GM21528 (cell line): ENCODE measurements at regions not wholly inside any gene's neighbourhood (a gene's known extent, or its start where the extent isn't known, plus 50 kb on each side); places are given as distances from the start of the nearest gene placed in this dataset.

Experiments
- ATAC-seq: cut with Tn5 transposase; IDR thresholded peaks from one replicate; pipeline ENCODE4 v1.9.1; 2021; ENCODE audit warnings: mild to moderate bottlenecking, moderate library complexity; ENCODE audit not compliant: unreplicated experiment, low FRiP score

DNA sequence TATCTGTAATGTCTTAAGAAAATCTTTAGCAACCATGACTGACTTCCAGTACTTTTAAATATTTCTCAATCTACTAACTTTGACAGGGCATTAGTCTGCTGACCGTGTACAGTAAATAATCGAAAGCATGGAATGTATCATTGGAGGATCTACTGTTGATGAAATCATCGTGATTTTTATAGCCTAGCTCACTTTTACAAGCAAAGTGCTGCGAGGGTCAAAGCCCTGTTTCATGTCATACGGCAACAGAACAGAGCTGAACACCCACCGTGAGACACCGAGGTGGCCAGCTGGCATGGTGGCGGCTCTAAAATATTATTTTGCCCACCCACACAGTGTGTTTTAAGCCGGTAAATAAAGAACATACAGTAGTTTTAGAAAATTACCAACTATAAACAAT is 679.3 kb downstream of the FAT4 start:
- no peak for ATAC-seq

GRCh38 chr4:125994430-125994829 is 679.7 kb downstream of the FAT4 start:
- ATAC-seq: no peak

DNA sequence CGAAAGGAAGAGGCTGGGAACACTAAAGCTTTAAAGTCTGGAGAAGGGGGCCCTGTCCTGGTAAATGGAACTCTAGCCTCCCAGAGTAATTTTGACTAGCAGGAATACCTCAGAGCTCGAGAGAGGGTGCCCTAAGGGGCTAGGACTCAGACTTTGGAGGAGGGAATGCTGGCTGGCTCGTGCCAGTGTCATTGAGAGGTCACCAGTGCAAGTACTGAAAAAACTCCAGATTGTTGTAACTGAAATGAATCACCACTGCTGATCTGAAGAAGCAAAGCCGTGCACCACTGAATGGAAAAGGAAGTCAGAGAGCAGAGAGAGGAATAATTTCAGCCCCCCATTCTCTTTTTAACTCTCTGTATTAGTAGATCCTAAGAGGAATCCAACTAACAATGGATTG is 690.2 kb downstream of the FAT4 start:
- no peak for ATAC-seq

DNA sequence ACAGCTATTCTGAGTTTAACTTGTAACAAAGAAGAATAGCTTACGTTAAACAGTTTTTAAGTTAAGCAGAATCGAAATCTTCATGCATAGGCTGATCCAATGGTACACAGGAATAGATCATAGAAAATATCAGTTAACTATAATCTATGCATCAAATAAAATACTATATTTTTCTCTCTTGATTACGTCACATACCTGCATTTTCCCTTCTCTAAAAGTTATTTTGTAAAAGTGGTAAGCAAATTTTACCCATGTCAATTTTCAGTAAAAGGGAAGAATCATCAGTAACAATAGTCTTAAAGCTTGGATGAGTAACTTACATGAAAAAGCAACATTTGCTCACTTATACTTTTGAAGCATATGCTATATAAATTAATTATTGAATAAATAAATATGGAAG is 692.4 kb downstream of the FAT4 start:
- ATAC-seq: no peak

GRCh38 chr4:126012691-126013290 is 698.0 kb downstream of the FAT4 start:
- no peak for ATAC-seq

DNA sequence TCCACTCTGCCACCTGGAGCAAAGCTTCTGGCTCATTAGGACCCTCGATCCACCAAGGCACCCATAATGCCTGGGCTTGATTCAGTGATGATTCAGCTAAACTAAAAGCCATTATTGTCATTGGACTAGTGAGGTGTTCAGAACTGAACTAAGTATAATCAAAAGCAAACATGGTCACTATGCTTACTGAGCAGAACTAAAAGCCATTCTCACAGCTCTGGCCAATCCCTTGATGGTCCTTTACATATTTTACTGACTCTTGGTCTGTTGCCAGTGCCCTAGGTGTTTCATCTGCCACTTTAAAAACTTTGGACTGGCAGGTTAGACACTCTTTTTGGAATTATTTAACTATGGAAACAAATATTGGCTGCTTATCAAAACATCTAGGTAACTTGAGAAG is 703.5 kb downstream of the FAT4 start:
- no peak for ATAC-seq

DNA sequence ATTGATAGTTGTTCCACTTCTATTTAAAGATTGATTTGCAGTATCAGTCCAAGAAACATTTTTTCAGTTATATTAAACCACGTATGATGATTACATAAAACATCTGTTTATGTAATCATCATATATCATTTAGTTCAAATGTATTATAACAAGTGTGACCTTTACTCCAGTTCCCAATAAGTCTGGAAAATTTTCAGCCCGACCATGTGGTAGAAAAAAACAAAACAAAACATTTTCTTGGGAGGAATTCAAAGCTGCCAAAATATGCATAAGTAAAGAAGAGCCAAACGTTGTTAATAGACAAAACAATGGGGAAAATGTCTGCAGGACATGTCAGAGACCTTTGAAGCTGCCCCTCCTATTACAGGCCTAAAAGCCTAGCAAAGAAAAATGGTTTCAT is 709.1 kb downstream of the FAT4 start:
- ATAC-seq: no peak

GRCh38 chr4:126027601-126028000 is 712.8 kb downstream of the FAT4 start:
- ATAC-seq: no peak

DNA sequence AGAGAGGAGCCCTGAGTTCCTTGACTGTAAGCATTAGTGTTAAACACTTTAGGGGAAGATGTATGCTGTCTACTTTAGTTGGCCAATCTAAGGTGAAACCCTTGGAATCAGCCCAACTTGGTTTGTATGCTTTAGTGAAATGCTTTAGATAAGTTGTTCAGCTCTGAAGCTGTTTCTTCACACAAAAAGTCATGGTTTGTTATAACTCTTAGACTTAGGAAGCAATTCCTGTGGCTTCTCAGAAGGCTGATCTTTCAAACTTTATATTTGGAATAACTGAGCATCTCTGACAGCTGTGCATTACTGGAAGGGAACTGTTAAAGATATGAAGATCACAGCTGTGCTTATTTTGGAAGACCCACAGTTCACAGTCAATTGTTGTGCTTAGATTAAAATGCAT is 714.1 kb downstream of the FAT4 start:
- ATAC-seq: no peak

DNA sequence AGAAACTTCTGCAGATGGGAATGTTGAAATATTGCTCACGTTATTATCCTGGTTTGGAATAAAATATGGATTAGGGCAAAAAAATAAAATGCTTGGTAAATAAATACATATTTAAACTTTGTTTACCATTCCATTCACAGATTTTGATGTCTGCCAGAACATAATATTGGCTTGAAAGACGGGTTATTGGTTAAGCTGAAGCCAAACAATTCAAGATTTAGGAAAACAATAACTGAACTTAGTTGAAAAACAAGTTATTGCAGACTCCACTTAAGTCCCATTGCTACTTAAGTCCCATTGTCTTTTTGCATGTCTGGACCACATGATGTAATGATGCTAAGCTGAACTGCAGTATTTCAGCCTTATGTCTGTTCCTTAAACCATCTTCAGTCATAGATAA is 722.5 kb downstream of the FAT4 start:
- no peak for ATAC-seq

GRCh38 chr4:126038502-126039144 is 723.9 kb downstream of the FAT4 start:
- no peak for ATAC-seq

GRCh38 chr4:126046081-126046614 is 731.4 kb downstream of the FAT4 start:
- no peak for ATAC-seq

- no peak for ATAC-seq
Measured at GRCh38 chr4:126047114-126047513, 732.4 kb downstream of the FAT4 start.

DNA sequence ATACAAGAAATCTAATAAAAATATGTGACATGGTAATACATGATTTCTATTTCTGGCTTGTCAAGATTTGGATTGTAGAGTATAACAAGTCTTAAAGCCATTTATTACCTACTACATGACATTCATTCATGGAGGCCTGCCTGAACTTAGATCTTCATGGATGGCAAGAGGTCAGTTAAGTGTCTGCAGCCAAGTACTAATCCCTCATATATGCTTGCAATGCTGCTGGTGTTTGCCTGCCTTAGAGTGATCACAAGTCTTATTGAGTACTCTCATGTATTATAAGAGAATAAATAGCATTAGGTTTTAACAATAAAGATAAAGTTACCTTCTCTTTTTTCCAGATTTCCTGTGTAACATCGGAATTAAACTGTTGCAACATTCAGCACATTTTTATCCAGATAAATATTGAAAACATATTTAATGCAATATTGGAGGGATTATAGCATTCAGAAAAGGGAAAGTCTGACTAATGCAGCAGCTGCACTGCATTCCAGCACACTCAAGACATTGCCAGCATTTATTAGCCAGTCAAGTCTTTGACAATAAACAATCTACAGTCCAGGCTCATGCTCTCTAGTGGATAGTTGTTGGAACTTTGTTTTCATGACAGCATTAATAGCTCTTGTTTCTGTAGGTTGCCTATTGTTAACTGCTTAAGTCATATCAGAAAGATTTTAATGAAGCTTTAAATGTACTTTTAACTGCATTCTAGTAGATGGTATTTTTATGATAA is 737.1 kb downstream of the FAT4 start:
- ATAC-seq: no peak

- ATAC-seq: no peak
Measured at GRCh38 chr4:126056116-126056650, 741.4 kb downstream of the FAT4 start.

GRCh38 chr4:126057371-126057770 is 742.6 kb downstream of the FAT4 start:
- no peak for ATAC-seq

- ATAC-seq: no peak
Measured at GRCh38 chr4:126058596-126058995, 743.8 kb downstream of the FAT4 start.

DNA sequence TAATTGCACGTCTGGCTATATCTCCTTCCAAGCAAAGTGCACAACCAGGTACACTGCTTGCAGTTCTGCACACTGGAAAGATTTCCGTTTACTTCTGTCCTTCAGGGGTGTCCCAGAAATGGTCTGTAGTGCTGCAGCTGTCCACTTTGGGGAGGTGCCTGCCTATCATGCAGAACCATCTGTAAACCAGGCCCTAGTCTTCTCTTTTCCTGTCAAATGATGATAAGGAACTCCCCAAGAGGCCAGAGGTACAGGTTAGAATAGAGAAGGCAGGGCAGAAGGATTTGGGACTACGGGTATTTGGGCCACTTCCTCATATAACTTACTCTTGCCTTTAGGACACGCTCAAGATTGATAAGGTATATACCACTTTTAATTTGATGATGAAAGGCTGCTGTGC is 746.9 kb downstream of the FAT4 start:
- no peak for ATAC-seq

DNA sequence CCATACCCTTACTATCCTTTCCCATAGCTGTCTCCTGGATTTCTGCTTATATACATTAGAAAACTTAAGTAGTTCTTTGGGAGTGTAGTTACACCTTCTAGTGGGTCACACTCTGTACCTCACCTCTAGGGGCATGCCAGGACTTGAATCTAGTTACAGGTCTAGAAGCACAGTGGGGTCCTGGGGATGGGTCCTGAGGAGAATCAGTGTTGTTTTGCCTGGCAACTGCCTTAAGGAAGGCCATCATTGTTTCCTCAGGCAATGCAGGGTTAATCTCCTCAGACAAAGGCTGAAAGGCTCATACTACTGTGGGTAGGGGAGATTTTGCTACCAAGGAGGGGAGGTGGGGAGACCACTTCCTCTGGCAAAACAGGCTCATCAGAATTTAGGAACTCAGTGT is 750.3 kb downstream of the FAT4 start:
- ATAC-seq: no peak

DNA sequence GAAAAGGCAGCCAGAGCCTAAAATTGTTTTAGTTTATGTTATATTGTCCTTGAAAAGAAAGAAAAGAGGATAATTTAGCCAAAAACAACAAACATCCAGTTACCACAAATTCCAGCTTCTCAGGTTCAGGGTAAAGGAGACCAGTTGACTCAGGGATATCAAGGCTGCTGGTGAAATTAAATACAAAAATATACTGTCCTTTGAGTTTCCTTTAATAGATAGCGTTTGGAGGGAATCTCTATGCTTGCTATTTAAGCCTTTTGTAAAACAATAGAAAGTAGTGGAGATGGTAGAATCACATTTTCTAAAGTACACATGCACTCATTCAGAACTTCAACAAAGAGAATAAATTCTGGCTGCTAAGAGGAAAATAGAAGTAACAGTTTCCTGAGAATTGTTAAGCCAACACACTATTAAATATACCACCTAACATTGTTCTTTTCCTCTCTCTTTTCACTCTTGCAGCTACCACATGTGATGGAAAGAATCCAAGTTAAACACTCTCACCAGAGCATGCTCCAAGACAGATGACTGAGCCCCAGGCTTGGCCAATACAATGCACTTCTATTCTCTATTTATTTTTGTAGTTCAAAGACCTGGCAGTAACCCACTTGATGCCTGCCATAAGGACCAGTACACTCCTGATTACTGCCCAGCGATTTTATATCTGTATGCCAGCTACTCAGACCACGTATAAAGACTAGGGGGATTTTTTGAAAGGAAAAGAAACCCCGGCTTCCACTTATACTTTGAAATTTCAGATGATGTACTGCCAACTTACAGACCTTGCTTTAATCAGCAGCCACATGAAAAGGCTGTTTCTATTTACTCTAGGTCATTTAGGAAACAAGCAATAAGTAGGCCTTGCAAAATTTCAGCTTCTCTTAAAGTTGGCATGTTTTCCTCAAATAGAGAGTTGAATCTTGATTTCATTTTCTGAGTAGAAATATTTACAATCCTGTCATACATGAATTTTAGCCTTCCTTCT is 756.9 kb downstream of the FAT4 start:
- no peak for ATAC-seq
